Heart left ventricle (tissue), 13 donors: ENCODE measurements at regions not wholly inside any gene's neighbourhood (a gene's known extent, or its start where the extent isn't known, plus 50 kb on each side); places are given as distances from the start of the nearest gene placed in this dataset.

Experiments
- CTCF ChIP-seq, 12 donors: fragments of 200-600 bp; sonication (generic) in 4 of 12; IDR thresholded peaks; one replicate each; pipeline versions ENCODE4 v1.5.0 to v1.8.0; 2018 to 2022; ENCODE audit warnings: antibody characterized with exemption in 12 of 12, mild to moderate bottlenecking in 5 of 12
- POLR2A ChIP-seq, 2 donors: fragments of 450-650 bp; IDR thresholded peaks; one replicate each; pipeline ENCODE4 v1.6.1; 2017; ENCODE audit warnings: antibody characterized with exemption in 2 of 2, mild to moderate bottlenecking in 2 of 2, moderate library complexity in 2 of 2
- donor health status: ischemic (EF 13 %, LVEDD 7.1; RV severe dilation, severe dysfunction).
- donor health status: DM: no; HTN: yes; CAD: no.
- donor health status: DM: no; HTN: no; CAD: no.
- donor health status: ischemic (EF 25% LVEDD 6.9; RV normal size, moderate dysfunction).
- donor health status: ischemic (EF 25% LVEDD 5.7; RV mildly dilated, moderate dysfunction).
- donor health status: ischemic (EF 35%, LVEDD 5.7; RV mildly dilated, moderate dysfunction).
- donor health status: nonischemic (EF 11% LVEDD 7.7; RV severe dilation, severe dysfunction).
- donor health status: DM: yes; HTN: yes; CAD: no.
- donor health status: PGD.
- donor health status: ischemic (EF 29% LVEDD 5.4; RV normal size, mild dysfunction).
- donor health status: nonischemic (EF 23%, LVEDD 6.1; RV moderate dilation, normal function).

- no peak for TF ChIP-seq CTCF (IDR thresholded peaks at IDR 0.05)
- TF ChIP-seq POLR2A (IDR thresholded peaks at IDR 0.05), result no peak
These were observed 128.2 kb downstream of the GPX5 start for GRCh38 chr6:28653876-28654275.
